H9 (cell line): ENCODE measurements at regions not wholly inside any gene's neighbourhood (a gene's known extent, or its start where the extent isn't known, plus 50 kb on each side); places are given as distances from the start of the nearest gene placed in this dataset.

Source experiments
- DNase-seq: peaks from one replicate; pipeline ENCODE4 v3.0.0-alpha.2; 2017
- H2AFZ ChIP-seq: one replicate; pipeline ENCODE4 v1.6.1; 2013; ENCODE audit warnings: mild to moderate bottlenecking, low read length, control low read depth, moderate library complexity
- H2AK5ac ChIP-seq: 2 replicates; pipeline ENCODE4 v1.6.1; 2013; ENCODE audit warnings: low read length, control low read depth, mixed read lengths; ENCODE audit not compliant: insufficient read length
- H2BK120ac ChIP-seq: one replicate; pipeline ENCODE4 v1.6.1; 2013; ENCODE audit warnings: low read depth, mild to moderate bottlenecking, low read length, control low read depth, inconsistent platforms; ENCODE audit not compliant: poor library complexity, severe bottlenecking
- H2BK12ac ChIP-seq: 2 replicates; pipeline ENCODE4 v1.6.1; 2013; ENCODE audit warnings: low read length, control low read depth, mixed read lengths, low read depth; ENCODE audit not compliant: insufficient read length
- H2BK15ac ChIP-seq: 2 replicates; pipeline ENCODE4 v1.6.1; 2013; ENCODE audit warnings: low read depth, low read length, control low read depth
- H2BK20ac ChIP-seq: one replicate; pipeline ENCODE4 v1.6.1; 2013; ENCODE audit warnings: low read depth, mild to moderate bottlenecking, low read length, control low read depth, inconsistent platforms; ENCODE audit not compliant: poor library complexity, severe bottlenecking
- H2BK5ac ChIP-seq: 2 replicates; pipeline ENCODE4 v1.6.1; 2013; ENCODE audit warnings: low read length, control low read depth, mixed read lengths; ENCODE audit not compliant: insufficient read length
- H3K14ac ChIP-seq: 2 replicates; pipeline ENCODE4 v1.6.1; 2013; ENCODE audit warnings: low read length, control low read depth; ENCODE audit not compliant: insufficient read depth
- H3K18ac ChIP-seq: 2 replicates; pipeline ENCODE4 v1.6.1; 2013; ENCODE audit warnings: low read depth, mild to moderate bottlenecking, mixed read lengths, low read length, control low read depth; ENCODE audit not compliant: insufficient read length
- H3K23ac ChIP-seq: 2 replicates; pipeline ENCODE4 v1.6.1; 2013; ENCODE audit warnings: low read length, control low read depth, mixed read lengths, low read depth; ENCODE audit not compliant: insufficient read length
- H3K23me2 ChIP-seq: 2 replicates; pipeline ENCODE4 v1.6.1; 2013; ENCODE audit warnings: low read depth, mild to moderate bottlenecking, mixed read lengths, low read length, control low read depth; ENCODE audit not compliant: insufficient read length, poor library complexity, severe bottlenecking
- H3K27ac ChIP-seq: 2 replicates; pipeline ENCODE4 v1.5.1; 2013; ENCODE audit warnings: low read length, control low read depth, mixed read lengths, low read depth; ENCODE audit not compliant: insufficient read length
- H3K27me3 ChIP-seq: 2 replicates; pipeline ENCODE4 v1.6.1; 2013; ENCODE audit warnings: low read length, control low read depth, inconsistent platforms; ENCODE audit not compliant: insufficient read depth
- H3K4ac ChIP-seq: 2 replicates; pipeline ENCODE4 v1.6.1; 2013; ENCODE audit warnings: low read depth, mild to moderate bottlenecking, control low read depth, inconsistent platforms, low read length, moderate library complexity
- H3K4me1 ChIP-seq: 2 replicates; pipeline ENCODE4 v1.6.1; 2013; ENCODE audit warnings: low read length, control low read depth, inconsistent platforms; ENCODE audit not compliant: insufficient read depth
- H3K4me2 ChIP-seq: 2 replicates; pipeline ENCODE4 v1.6.1; 2013; ENCODE audit warnings: low read length, control low read depth, mixed read lengths; ENCODE audit not compliant: insufficient read length, insufficient read depth
- H3K56ac ChIP-seq: 2 replicates; pipeline ENCODE4 v1.6.1; 2013; ENCODE audit warnings: low read depth, mild to moderate bottlenecking, mixed read lengths, low read length, control low read depth; ENCODE audit not compliant: insufficient read length
- H3K79me1 ChIP-seq: 2 replicates; pipeline ENCODE4 v1.6.1; 2013; ENCODE audit warnings: low read depth, mild to moderate bottlenecking, moderate library complexity, low read length, control low read depth, inconsistent platforms; ENCODE audit not compliant: insufficient read depth, poor library complexity, severe bottlenecking
- H3K79me2 ChIP-seq: 2 replicates; pipeline ENCODE4 v1.6.1; 2013; ENCODE audit warnings: low read length, control low read depth, inconsistent platforms; ENCODE audit not compliant: insufficient read depth
- H3K9ac ChIP-seq: 2 replicates; pipeline ENCODE4 v1.6.1; 2013; ENCODE audit warnings: low read length, control low read depth, mixed read lengths; ENCODE audit not compliant: insufficient read length; ENCODE audit errors: extremely low read depth
- H3K9me3 ChIP-seq: one replicate; pipeline ENCODE4 v1.6.1; 2013; ENCODE audit warnings: low read depth, low read length, inconsistent platforms; ENCODE audit not compliant: control insufficient read depth
- H3T11ph ChIP-seq: one replicate; pipeline ENCODE4 v1.6.1; 2013; ENCODE audit warnings: mild to moderate bottlenecking, low read length, control low read depth, inconsistent platforms
- H4K20me1 ChIP-seq: one replicate; pipeline ENCODE4 v1.6.1; 2013; ENCODE audit not compliant: control insufficient read depth, insufficient read length, insufficient read depth
- H4K5ac ChIP-seq: 2 replicates; pipeline ENCODE4 v1.6.1; 2013; ENCODE audit warnings: low read depth, mild to moderate bottlenecking, mixed read lengths, low read length, control low read depth; ENCODE audit not compliant: insufficient read length
- H4K8ac ChIP-seq: replicated peaks from 2 replicates; pipeline ENCODE4 v1.6.1; 2013; ENCODE audit warnings: low read length, control low read depth, mixed read lengths, low read depth; ENCODE audit not compliant: insufficient read length
- H4K91ac ChIP-seq: 2 replicates; pipeline ENCODE4 v1.6.1; 2013; ENCODE audit warnings: low read depth, mild to moderate bottlenecking, moderate library complexity, mixed read lengths, low read length, control low read depth; ENCODE audit not compliant: insufficient read length
- H3K27ac Mint-ChIP-seq, 3 experiments: 2 replicates in 2 of 3; 3 replicates in 1 of 3; pipeline ENCODE4 v1.8.0; 2020 to 2021; ENCODE audit warnings: mixed read lengths in 3 of 3, mild to moderate bottlenecking in 1 of 3, moderate library complexity in 1 of 3
- H3K27me3 Mint-ChIP-seq: 2 replicates; pipeline ENCODE4 v1.8.0; 2021; ENCODE audit warnings: low read depth, mild to moderate bottlenecking, moderate library complexity, mixed read lengths
- H3K36me3 Mint-ChIP-seq, 3 experiments: 2 replicates in 2 of 3; 3 replicates in 1 of 3; pipeline ENCODE4 v1.8.0; 2020 to 2021; ENCODE audit warnings: low read depth in 3 of 3, mixed read lengths in 3 of 3; ENCODE audit not compliant: insufficient read depth in 1 of 3
- H3K4me1 Mint-ChIP-seq, 2 experiments: 2 replicates each; pipeline ENCODE4 v1.8.0; 2020; ENCODE audit warnings: mixed read lengths in 2 of 2
- H3K4me3 Mint-ChIP-seq, 2 experiments: 2 replicates in 1 of 2; 3 replicates in 1 of 2; pipeline ENCODE4 v1.8.0; 2020 to 2021; ENCODE audit warnings: mild to moderate bottlenecking in 2 of 2, mixed read lengths in 2 of 2, moderate library complexity in 1 of 2
- H3K9me3 Mint-ChIP-seq, 2 experiments: 2 replicates in 1 of 2; 3 replicates in 1 of 2; pipeline ENCODE4 v1.8.0; 2020; ENCODE audit warnings: mild to moderate bottlenecking in 2 of 2, mixed read lengths in 2 of 2, moderate library complexity in 1 of 2
- WGBS: extraction: QIAGEN DNeasy Blood & Tissue Kit; methylation state at CpG from one replicate; pipeline ENCODE4 v1.1.7; 2013; ENCODE audit warnings: missing lambda C conversion rate, low lambda C conversion rate, mixed read lengths; ENCODE audit not compliant: insufficient read length; ENCODE audit errors: extremely low coverage; 5-methylcytosine and 5-hydroxymethylcytosine counted together
- TF ChIP-seq, protein P1 (sequence below): fragments of 200-600 bp; sonication (generic); conservative IDR thresholded peaks from 3 replicates; pipeline ENCODE4 v1.8.0; 2021; ENCODE audit warnings: antibody characterized with exemption, mild to moderate bottlenecking

DNA sequence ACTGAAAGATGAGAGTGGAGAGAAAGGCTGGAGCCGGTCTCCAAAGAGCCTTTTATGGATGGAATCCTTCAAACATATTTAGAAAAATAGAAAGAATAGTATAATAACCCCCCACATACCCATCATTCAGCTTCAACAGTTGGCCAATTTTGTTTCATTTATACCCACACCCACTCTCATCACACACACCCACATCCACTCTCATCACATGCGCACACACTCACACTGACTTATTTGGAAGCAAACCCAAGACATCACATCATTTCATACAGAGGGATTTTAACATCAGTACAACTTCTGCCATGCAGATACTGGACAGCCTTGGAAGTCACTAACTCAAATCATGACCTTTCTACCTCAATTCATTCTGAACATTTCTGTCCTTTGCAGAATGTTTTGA lies 72.8 kb upstream of the CPLX2 start:
- H2BK12ac ChIP-seq = no peak overlapping the region
- H2BK20ac ChIP-seq = no peak overlapping the region
- DNase-seq = no peak
- H3K4me2 ChIP-seq = no peak overlapping the region
- Mint-ChIP-seq H3K36me3 (no peaks in the 10 kb centered on the region), H3K4me3 (no peak overlapping the region), H3K9me3 (no peaks in the 10 kb centered on the region), H3K4me1 (peaks cover 31 to 36% of the 10 kb centered on the region in 2 experiments), H3K27me3 (peaks cover 46% of the 10 kb centered on the region), H3K27ac (no peak overlapping the region)
- H2BK5ac ChIP-seq = no peak overlapping the region
- H2AK5ac ChIP-seq = no peak overlapping the region
- peaks cover 7% of the 10 kb centered on the region for H3K27me3 ChIP-seq
- no peaks in the 10 kb centered on the region for H3K79me1 ChIP-seq
- H4K91ac ChIP-seq = no peak overlapping the region
- H2BK15ac ChIP-seq = no peak overlapping the region
- H3T11ph ChIP-seq = no peak overlapping the region
- no peaks in the 10 kb centered on the region for H3K79me2 ChIP-seq
- no peak overlapping the region for H4K5ac ChIP-seq
- no peaks in the 10 kb centered on the region for H3K4me1 ChIP-seq
- H3K18ac ChIP-seq = no peak overlapping the region
- TF ChIP-seq, protein P1, sequence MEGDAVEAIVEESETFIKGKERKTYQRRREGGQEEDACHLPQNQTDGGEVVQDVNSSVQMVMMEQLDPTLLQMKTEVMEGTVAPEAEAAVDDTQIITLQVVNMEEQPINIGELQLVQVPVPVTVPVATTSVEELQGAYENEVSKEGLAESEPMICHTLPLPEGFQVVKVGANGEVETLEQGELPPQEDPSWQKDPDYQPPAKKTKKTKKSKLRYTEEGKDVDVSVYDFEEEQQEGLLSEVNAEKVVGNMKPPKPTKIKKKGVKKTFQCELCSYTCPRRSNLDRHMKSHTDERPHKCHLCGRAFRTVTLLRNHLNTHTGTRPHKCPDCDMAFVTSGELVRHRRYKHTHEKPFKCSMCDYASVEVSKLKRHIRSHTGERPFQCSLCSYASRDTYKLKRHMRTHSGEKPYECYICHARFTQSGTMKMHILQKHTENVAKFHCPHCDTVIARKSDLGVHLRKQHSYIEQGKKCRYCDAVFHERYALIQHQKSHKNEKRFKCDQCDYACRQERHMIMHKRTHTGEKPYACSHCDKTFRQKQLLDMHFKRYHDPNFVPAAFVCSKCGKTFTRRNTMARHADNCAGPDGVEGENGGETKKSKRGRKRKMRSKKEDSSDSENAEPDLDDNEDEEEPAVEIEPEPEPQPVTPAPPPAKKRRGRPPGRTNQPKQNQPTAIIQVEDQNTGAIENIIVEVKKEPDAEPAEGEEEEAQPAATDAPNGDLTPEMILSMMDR = no peak
- no peaks in the 10 kb centered on the region for H3K9me3 ChIP-seq
- no peak overlapping the region for H2BK120ac ChIP-seq
- no peak overlapping the region; the same call in 1 of the 2 replicates for H3K14ac ChIP-seq
- no peak overlapping the region for H4K8ac ChIP-seq
- peaks cover 14% of the 10 kb centered on the region for H3K23me2 ChIP-seq
- H3K4ac ChIP-seq = no peak overlapping the region
- no peak overlapping the region for H3K56ac ChIP-seq
- no peak overlapping the region for H3K9ac ChIP-seq
- no peak overlapping the region for H3K23ac ChIP-seq
- 100% methylated on average over 1 of the region's 2 CpGs for WGBS
- no peak overlapping the region for H2AFZ ChIP-seq
- H4K20me1 ChIP-seq = no peaks in the 10 kb centered on the region
- H3K27ac ChIP-seq = no peak overlapping the region
